ENCODE measurements at regions not wholly inside any gene's neighbourhood (a gene's known extent, or its start where the extent isn't known, plus 50 kb on each side); places are given as distances from the start of the nearest gene placed in this dataset.

- TF ChIP-seq CTCF (IDR thresholded peaks at IDR 0.05) = no peak
- TF ChIP-seq EP300 (IDR thresholded peaks at IDR 0.05) = no peak
These were observed 87.3 kb downstream of the GLI2 start for GRCh38 chr2:120822933-120823332.

Measured in ovary (tissue), 3 donors.